ENCODE measurements at regions not wholly inside any gene's neighbourhood (a gene's known extent, or its start where the extent isn't known, plus 50 kb on each side); places are given as distances from the start of the nearest gene placed in this dataset.
A peak's percentile ranks its signal among the peaks of the same experiment; 100 is the strongest.
"Not testable (repeated sequence)": the region's sequence is repeated elsewhere in the genome, so short reads cannot be mapped to it uniquely, and the experiment has no call there.

DNA sequence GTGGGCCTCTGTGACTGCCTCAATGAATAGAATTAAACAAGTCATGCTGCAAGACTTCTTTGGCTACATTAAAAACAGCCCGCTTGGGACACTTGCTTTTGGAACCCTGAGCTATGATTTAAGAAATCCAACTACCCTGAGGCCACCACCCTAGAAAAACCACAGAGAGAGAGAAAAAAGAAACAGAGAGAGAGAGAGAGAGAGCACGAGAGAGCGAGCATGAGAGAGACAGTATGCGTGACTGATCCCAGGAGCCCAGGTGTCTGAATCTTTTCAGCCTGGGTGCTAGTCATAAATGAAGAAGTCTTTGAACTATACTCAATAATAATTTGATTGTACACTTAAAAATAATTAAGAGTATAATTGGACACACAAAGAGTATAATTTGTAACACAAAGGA is 123.1 kb upstream of the FREM1 start:
- DNase-seq (ENCODE audit: low spot score), result no peak

DNA sequence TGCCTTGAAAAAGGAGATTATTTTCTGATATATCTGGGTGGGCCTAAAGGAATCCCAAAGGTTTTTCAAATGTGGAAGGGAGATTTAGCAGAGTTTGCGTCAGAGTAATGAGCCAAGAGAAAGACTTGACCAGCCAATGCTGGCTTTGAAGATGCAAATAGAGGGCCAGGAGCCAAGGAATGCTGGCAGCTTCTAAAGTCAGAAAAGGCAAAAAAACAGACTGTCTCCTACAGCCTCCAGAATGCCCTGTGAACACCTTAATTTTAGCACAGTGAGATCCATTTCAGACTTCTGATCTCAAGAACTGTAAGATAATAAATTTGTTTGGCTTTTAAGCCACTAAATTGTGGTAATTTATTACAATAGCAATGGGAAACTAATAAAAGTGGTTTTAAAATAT is 122.6 kb upstream of the FREM1 start:
- no peak for DNase-seq (ENCODE audit: low spot score)

DNA sequence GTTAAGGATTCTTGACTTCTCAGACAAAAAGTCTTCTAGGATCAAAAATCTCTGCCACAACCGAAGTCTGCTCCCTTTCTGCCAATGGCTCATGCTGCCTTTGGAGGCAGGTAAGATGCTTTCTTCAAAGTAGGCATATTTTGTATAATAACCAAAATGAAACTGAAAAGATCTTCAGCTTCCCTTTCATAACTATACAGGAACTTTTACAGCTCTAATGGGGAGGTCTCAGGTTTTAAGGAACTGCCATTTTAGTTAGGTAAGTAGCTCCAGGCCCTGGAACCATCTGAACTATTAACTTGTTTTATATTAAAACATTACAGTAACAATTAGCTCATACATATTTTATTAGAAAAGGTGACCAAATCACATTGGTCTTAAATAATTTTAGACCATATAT is 110.9 kb upstream of the FREM1 start:
- DNase-seq (ENCODE audit: low spot score), result no peak

DNA sequence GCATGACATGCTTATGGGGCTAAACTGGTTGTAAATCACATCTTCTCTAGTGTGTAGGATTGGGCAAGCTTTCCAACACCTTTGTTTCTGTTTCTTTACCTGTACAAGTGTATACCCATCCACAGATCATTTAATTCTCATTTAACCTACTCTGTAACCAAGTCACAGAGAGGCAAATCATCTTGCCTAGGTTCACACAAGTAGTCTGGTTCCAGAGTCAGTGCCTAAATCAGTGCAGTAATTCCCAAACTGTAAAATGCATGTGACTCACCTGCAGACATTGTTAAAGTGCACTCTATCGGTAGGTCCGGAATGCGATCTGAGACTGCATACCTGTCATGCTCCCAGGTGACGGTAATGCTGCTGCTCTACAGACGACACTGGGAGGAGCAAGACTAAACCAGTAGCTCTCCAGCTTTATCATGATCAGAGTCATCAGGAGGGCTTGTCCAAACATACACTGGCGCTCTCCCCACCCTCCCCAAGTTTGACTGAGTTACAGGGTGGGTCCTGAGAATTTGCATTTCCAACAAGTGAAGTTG is 107.9 kb upstream of the FREM1 start:
- no peak for DNase-seq (ENCODE audit: low spot score)

DNA sequence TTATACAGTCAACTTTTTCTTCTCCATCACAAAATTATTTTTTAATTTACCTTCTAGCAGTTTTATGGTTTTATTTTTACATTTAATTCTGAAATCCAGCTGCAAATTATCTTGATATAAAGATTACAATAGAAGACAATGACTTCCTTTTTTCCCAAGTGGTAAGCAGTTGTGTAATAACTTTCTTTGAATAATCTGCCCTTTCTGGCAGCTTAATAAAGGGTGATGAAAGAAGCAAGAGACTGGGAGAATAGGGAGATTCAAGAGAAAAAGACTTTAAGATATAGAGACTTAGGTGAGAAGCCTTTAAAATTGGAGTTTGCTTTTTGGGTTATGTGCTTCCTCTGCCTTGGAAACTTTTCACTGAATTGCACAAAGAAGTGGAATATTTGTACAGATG is 100.4 kb upstream of the FREM1 start:
- no peak for DNase-seq (ENCODE audit: low spot score)

DNA sequence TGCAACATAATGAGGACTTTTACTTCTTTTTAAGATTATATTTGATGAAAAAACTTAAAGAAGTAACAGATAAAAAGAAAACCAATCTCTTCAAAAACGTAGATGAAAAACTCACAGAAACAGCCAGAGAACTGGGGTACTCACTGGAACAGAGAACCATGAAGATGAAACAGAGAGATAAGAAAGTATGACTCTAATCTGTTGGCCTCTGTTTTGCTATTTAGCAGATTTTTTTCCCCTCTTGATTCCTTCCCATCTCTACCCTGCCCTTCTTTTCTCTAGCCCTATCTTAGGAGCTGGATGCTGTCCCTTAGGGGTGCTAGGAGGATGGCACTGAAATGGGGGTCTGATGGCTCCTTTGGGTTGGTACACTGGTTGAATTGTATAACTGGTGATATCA is 97.5 kb upstream of the FREM1 start:
- DNase-seq (ENCODE audit: low spot score), result no peak

DNA sequence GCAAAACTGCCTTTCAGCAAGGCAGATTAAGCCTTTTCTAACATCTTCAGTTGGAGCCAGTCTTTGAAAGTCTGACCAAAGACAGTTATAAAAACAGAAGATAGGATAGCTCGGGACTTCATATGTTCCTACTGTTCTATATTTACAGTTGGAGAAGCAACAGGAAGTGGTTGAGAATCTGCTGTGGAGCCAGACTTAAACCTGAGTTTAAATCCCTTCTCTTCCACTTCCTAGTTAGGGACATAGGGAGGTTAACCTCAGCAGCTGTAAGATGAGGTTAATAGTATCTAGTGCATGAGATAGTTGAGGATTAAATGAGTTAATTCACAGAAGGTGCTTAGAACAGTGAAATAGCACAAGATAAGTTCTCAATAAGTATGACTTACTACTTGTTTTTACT is 84.5 kb upstream of the FREM1 start:
- no peak for DNase-seq (ENCODE audit: low spot score)

DNA sequence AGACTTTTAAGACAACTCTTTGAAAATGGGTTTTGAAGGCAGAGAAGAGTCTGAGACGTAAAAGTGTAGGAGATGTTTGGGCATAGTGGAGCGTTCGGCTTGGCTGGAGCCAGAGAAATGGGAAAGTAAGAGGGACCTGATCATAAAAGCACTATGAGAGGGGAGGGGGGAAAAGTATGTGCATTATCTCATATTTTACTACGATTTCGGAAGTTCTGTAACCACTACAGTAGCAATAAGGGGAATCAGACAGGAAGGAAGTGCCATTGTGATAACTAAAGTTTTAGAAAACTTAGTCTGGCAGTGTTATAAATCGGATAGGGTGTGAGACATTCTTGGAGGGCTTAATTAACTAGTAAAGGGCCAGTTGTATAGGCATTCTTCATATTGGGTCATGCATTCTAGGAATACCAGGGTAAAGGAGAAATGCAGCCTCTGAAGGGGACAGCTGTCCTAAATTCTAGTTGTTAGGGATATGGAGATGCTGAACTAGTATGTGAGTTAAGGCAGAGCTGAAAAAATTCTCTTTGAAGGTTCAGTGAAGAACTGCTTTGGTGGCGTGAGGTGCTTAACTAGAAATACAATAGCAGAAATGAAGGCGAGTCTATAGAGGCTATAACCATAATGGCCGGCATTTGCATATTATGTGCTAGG is 83.8 kb upstream of the FREM1 start:
- peak; percentile 15 for DNase-seq (ENCODE audit: low spot score)

DNA sequence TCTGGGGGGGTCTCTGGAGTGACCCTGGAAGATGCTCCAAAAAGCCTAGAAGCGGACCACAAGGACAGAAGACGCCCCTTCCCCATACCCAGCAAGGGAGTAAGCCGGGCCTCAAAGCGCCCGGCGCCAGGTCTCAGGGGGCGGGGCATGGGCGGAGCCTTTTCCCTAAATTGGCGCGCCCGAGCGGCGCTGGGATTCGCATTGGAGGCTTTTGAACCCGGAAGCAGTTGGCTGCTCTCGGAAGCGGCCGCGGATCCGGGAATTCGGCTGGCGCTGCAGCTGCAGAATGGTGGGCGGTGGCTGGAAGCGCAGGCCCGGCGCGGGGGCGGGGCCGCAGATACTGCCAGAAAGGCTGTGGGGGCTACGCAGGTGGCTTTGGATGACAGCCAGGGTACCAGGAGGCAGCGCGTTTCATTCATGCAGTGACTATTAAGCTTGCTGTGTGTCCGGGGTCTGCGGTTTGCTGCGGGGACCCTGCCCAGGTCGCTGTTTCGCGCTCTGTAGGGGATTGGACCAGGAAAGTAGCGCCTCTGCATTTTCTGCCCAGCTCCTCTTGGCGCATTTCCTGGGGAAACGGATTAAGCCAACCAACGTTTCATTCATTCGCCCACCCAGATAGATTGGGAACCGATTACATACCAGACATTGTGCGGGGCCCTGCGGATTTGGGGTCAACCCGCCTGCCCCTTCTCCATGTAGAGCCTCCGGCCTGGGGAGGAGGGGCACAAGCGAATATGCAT is 83.0 kb upstream of the FREM1 start:
- peak; percentile 24 for DNase-seq (ENCODE audit: low spot score)

DNA sequence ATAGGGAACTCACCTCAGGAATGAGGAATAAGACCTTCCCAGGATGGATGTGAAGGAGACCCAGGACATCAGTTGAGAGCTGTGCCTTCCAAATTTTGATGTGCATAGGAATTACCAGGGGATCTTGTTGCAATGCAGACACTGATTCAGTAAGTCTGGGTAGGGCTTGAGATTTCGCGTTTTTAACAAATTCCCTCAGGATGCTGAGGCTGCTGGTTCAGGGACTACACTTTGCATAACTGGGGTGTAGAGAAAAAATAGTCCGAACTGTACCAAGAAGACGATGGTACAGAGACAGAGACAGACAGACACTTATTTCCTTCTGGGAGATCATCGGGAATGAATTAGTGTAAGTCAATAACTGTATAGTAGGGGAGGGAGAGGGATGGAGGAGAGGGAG is 82.3 kb upstream of the FREM1 start:
- DNase-seq (ENCODE audit: low spot score), result no peak

DNA sequence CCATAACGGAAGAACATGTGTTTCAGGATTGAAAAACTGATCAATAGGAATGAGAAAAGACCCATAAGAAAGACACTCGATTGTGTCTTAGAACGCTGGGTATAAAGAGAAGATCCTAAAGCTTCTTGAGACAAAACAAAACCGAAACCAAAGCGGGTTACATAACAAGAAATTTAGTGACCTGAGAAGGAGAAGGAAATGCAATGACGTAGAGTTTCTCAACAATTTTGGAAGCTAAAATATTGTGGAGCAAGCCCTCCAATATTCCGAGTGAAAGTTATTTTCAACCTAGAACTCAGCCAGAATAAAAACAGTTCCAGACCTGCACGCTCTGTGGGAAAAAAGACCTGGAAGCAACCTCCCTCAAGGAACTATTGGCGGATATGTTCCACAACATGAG is 81.9 kb upstream of the FREM1 start:
- peak; percentile 31 for DNase-seq (ENCODE audit: low spot score)

DNA sequence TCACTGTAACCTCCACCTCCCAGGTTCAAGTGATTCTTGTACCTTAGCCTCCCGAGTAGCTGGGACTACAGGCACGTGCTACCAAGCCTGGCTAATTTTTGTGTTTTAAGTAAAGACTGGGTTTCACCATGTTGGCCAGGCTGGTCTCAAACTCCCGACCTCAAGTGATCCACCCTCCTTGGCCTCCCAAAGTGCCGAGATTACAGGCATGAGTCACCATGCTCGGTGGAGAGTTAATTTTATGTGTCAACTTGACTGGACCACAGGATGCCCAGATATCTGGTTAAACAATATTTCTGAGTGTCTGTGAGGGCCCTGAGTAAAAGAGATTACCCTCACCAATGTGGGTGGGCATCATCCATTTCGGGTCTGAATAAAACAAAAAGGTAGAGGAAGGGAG is 80.4 kb upstream of the FREM1 start:
- not testable (repeated sequence) for DNase-seq (ENCODE audit: low spot score)

DNA sequence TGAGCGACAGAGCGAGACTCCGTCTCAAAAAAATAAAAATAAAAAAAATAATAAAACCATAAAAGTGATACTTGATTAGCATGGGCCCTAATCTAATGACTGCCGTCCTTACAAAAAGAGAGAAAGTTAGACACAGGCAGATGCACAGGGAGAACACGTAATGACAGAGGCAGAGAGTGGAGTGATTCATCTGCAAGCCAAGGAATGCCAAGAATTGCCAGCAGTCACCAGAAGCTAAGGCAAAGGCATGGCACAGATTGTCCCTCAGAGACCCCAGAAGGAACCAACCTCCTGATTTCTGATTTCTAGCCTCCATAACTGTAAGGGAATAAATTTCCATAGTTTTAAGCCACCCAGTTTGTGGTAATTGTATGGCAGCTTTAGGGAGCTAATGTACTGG is 79.6 kb upstream of the FREM1 start:
- no peak for DNase-seq (ENCODE audit: low spot score)

DNA sequence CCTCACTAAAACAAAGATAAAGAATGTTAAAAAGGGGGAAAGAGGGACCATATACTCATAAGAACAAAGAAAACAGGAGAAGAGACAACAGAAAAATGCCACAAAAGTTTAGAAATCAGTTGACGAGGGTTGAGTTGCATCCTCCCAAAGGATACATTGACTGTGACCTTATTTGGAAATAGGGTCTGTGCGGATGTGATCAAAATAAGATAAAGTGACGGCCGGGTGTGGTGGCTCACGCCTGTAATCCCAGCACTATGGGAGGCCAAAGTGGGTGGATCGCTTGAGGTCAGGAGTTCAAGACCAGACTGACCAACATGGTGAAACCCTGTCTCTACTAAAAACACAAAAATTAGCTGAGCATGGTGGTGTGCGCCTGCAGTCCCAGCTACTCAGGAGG is 79.1 kb upstream of the FREM1 start:
- DNase-seq (ENCODE audit: low spot score), result not testable (repeated sequence)

DNA sequence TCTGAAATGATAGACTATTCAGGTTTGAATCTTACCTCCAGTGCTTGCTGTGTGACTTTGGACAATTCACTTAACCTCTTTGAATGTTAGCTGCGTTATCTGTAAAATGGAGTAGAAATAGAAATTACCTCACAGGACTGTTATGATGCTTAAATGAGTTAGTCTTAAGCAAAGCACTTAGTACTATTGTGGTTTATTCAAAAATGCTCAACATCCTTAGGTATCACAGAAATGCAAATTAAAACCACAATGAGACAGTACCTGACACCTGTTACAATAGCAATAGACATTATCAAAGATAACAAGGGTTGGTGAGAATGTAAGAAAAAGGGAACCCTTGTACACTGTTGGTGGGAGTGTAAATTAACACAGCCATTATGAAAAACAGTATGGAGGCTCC is 77.6 kb upstream of the FREM1 start:
- no peak for DNase-seq (ENCODE audit: low spot score)

DNA sequence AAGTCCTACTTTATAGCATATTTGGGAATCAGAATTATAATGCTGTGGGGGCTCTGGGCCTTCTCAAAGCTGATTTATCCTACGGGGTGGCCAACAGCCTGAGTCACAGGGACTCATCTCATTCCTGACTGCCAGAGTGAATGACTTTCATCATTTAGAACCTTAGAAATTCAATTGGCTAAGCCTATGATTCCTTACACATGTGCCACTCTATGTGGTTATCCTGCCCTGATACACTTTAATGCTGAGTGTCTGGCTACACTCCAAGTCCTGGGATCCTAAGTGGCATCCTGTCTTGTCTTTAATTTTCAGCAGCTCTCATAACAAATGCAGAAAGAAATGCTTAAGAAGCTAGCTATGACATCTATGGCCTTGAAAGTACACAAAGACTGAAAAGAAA is 75.2 kb upstream of the FREM1 start:
- DNase-seq (ENCODE audit: low spot score), result no peak

DNA sequence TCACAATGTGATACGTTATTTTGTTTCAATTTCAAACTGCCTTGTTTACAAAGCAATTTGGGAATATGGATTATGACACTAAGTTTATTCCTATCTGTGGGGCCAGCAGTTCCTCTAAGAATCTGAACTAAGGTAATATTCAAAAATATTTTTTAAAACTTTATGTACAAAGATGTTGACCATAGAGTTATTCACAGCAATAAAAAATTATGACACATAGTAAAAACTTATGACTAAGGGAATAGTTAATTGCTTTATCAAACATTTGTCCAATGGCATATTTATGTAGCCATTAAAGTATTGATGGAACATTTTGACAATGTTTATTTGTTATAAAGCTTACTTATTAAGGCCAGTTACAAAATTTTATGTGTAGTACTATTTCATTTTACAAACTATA is 73.4 kb upstream of the FREM1 start:
- DNase-seq (ENCODE audit: low spot score), result no peak

DNA sequence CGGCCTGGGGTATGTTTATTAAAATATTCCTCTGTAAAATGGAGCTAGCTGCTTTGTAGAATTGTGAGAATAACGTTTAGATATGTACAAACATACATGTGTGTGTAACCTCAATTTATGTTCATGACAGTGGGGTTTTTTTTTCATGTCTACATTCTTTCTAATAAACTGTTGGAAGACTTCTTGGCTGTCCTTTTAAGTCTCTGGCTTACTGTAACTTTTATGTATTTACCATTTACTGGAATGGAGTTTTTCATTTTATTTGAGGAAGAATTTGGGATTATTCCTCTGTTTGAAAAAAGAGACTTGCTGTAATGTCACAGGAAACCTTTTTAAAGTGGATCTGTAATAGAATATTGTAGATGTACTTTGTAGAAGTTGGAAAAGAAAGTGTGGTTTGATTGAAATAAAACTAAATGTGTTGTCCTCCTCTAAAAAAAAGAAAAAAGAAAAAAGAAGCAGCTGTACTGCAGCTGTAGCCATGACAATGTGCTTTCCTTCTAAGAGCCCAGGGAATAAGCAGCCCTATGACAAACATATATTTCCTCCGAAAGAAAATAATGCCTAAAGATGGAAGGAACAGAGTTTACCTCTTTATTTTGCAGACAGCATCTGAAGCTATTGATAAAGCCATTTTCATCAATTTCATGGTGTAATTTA is 71.2 kb upstream of the FREM1 start:
- no peak for DNase-seq (ENCODE audit: low spot score)

DNA sequence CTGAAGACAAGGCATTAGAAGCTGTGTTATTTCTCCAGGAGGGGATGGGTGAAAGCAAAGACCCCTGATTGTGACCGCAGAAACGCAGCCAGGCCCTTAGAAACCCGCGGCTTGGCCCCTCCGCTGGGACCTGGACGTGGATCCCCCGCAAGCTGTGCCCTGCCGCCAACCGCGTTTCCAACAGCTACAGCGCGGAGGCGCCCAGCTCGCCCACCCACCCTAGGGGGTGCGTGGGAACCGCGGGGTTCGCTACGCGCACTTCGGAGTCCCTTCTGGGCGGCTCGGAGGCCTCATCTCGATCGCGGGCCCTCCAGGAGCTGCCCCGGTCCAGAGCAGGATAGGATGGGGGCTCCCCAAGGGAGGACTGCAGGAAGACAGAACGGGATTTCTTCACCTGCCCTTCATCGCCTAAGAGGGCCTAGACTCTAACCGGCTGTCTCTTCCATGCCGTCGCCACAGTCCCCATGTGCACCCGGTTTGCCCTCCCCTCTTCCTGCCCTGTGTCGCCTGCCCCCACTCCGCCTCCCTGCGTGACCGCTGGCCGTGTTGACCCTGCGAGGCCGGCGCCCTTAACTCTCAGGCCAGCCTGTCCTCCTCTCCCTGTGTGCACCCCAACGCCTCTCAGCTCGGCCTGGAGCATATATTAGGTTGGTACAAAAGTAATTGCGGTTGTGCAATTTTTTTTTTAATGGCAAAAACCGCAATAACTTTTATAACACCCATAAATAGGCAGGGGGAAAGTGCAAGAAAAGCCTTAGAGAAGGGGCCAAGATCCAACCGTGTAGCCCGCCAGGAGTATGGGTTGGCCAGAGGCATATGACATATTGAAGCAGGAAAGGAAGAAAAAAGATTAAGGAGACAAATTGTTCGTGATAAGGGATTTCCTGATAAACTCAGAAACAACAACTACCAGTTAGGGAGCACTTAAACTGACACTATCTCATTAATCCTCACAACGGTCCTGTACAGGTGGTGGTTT is 68.1 kb upstream of the FREM1 start:
- DNase-seq (ENCODE audit: low spot score), result no peak

DNA sequence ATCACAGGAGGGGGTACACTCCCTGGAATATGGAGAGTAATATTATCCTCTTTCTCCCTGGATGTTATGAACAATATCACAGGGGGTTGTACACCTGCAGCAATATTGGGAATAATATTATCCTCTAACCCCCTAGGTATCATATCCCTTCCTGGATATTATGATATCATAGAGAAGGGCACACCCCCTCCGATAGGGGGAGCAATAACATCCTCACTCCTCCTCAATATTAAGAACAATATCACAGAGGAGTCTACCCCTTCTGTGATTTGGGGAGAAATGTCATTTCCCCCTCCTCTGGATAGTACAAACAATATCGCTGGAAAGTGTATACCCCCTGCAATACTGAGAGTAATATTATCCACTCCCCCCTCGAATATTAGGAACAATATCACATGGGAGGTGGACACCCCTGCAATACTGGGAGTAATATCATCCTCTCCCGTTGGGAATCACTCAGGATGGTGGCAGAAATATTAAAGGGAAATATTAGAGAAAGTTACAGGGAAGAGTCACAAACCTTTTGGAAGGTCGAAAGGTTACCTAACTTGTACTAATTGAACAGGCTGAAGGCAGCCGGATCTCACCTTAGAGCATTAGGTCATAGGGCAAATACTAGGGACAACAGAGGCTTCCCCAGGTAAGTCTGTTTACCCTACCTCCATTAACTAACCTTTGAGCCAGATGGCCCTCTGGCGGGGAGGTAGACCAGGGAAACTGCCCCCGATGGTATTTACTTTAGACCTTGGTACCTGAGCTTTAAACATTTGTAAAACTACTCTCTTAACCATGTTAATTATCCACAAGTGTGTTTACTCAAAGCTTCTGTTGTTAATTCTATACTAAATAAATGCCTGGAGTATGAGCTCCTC is 57.5 kb upstream of the FREM1 start:
- DNase-seq (ENCODE audit: low spot score), result no peak
